Activated T-cell treated with anti-CD3 and anti-CD28 coated beads for 4 hours (primary cell): ENCODE measurements at regions not wholly inside any gene's neighbourhood (a gene's known extent, or its start where the extent isn't known, plus 50 kb on each side); places are given as distances from the start of the nearest gene placed in this dataset.

Experiments
- DNase-seq: peaks from one replicate; pipeline ENCODE4 v3.0.0-alpha.2; 2020

- DNase-seq, result no peak
Measured at GRCh38 chr2:18503376-18504228, 56.9 kb downstream of the RDH14 start.

DNA sequence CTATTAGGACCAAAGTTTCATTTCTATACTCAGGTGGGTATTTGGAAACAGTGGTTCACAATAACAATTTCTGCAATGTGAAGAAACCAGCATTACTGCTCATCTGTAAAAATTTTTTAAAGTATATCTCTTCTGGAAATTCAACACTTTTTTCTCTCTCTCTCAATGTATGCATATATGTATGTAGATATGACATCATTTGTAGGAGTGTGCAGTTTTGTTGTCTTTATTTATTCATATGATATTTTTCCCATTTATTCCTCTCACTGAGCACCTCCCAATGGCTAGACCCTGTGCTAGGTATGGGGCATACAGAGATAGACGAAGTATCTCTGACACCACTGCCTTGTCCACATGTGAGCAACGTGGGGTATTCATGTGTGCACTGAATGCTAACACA is 58.3 kb downstream of the RDH14 start:
- no peak for DNase-seq

DNA sequence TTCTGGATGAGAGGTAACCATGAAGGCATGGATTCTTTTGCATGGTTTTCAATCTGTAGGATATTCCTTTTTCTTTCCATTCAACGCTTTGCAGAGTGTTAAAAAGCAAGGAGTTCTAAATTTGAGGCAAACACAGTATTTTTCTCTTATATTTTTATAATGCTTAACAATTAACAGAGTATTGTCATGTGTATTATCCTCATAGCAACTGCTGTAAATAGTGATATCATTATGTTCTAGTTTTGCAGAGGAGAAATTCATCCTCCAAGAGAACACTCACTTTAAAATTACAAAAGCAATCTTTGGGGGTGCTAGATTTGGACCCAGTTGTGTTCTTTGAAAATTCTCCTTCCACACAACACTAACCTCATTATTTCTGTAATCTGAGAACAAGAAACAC is 58.7 kb downstream of the RDH14 start:
- no peak for DNase-seq

DNA sequence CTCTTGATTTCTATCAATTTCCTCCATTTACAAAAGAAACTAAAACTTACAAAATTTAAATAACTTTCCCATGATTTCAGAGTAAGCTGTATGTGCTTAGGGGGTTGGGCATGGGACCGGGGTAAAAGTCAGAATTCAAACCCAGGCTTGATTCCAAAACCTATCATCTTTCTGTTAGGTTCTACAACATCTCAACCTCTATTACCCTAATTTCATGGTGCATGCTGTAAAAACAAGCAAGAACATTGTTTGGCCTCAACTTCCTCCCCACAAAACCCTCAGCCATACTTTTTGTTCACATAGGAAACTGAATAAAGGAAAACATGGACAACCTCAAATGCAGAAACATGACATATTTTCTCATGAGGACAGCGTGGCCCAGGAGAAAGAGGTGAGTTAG is 59.3 kb downstream of the RDH14 start:
- no peak for DNase-seq

DNA sequence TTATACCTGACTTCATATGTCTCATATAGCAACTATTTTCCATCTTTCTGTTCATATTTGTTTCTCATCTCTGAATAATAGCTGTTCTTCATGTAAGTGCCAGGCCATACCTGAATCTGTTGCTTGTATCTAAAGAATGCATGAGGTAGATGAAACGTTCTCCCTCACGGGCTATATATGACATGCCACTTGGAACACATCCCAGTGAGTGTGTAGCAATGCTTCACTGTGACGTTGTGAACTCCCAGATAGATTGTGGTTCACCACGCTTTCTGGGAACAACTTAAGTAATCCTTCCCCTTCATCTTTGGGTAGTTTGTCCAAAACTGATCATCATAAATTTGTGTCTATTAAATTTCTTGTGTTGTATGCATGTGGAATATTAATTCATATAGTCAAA is 60.1 kb downstream of the RDH14 start:
- DNase-seq, result no peak

GRCh38 chr2:18498531-18498930 is 61.9 kb downstream of the RDH14 start:
- no peak for DNase-seq

DNA sequence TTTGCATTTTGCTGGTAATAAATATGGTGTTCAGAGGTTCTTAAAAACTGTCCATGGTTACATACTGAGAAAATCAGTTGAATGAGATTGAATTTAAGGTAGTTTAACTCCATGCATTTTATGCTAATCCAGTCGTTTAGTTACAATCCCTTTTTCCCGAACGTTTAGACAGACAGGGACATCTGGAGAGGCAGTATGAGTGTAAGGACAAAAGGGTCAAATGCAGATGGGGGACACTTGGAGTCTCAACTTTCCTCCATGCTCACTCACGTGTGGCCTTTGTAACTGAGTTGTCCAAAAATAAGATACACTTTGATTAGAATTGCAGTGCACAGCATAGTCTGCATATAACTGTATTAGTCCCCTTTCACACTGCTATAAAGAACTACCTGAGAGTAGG is 63.9 kb downstream of the RDH14 start:
- no peak for DNase-seq

DNA sequence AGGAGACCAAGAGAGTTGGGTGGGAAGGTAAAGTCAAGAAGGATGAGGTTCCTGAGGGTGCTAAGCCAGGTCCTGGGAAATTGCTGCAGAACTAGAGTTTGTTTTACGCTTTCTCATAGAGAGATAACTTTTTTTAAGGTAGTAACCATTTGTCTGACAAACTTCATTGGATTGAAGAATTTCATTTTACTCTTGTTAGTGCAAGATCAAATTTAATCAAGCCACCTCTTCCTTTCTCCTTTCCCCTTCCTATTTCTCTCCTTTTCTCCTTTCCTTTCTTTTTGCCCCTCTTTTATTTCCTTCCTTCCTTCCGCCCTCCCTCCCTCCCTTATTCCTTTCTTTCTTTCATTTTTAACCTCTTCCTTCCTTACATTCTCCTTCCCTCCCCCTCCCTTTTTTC is 65.4 kb downstream of the RDH14 start:
- DNase-seq, result no peak

DNA sequence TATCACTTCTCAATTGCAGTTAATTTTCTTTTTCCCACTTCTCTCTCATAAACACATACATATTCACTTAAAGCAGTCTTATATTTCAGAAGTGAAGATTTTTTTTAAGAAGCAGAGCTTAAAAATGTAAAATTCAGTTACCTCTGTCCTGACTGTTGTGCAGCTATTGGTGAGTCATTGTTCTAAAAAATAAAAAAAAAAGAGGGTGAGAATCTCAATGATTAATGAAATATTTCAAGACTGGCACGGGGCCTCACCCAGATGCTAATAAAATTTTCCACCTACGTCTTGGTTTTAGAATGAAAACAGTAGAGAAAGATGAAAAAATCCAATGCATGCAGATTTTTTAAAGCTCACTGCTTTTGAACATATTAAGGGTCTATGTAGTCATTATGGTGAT is 67.7 kb downstream of the RDH14 start:
- DNase-seq, result no peak

- no peak for DNase-seq
Measured at GRCh38 chr2:18491577-18491976, 68.9 kb downstream of the RDH14 start.

DNA sequence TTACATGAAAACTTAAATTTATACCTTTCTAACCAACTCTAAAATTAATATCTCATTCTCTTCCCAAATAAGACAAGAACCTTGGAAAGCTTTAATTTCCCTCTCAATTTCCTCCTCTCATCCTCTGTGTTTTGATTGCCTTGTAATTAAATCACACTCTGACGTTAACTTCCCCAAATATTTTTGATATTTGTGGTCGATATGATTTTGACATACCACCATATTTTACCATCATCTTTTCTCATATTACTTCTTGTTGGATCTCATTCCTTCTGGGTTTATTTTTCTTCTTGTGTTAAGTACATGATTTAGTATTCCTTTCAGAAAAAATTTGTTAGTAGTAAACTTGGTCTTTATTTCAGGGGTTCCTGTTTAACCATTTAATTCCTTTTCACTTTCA is 69.6 kb downstream of the RDH14 start:
- no peak for DNase-seq

GRCh38 chr2:18487106-18487913 is 73.1 kb downstream of the RDH14 start:
- no peak for DNase-seq

- no peak for DNase-seq
Measured at GRCh38 chr2:18484625-18485024, 75.8 kb downstream of the RDH14 start.

DNA sequence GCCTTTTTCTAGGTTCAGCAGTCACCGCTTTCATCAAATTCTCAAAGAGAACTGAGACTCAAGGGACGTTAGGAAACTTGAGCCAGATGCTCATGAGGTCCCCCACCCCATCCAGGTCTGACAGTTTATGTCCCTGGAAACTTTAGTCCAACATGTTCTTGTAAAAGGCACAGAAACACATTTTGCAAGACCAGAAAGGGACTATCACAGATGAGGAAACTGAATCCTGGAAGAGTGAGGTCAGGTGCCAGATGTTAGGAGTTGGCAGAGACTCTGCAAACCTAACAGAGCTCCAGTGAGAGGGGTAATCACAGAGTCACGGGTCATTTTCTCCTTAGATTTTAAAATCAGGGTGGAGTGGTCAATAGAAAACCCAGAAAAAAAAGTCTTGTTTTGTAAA is 76.6 kb downstream of the RDH14 start:
- DNase-seq, result no peak

DNA sequence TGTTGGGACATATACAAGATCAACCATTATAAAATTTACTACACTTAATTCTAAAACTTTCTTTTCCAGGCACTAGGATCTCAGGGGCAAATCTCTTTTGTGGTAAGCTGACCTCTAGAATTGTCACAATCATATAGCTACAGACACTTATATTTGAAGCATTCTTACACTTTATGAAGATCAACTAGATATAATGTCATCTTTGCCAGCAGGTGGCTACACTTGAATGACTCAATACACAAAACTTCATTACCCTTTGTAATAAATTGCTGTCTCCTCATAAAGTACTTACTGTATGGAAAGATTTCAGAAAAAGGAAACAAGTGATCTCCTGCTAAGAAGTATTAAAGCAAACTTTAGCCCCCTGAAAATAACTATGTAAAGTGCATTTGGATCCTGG is 77.8 kb downstream of the RDH14 start:
- DNase-seq, result no peak

DNA sequence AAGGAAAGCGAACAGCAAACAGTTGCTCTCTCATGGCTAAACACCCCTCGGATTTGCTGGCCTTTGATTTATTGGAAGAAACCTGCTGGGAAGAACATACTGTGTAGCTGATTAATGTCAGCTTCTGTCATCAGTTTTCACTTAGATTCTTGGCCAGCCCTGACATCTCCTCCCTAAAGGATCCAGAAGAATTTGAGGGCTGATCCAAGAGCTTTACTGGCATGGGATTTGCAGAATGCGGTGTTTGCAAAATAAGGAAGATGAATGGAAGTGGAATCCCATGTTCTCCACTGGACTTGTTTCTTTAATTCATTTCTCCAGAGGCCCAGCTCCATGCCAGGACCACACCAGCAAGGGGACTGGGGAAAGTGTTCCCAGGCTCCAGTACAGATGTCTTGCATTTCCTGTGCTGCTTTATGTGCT is 80.5 kb downstream of the RDH14 start:
- DNase-seq, result no peak

GRCh38 chr2:18477293-18477692 is 83.2 kb downstream of the RDH14 start:
- no peak for DNase-seq

- no peak for DNase-seq
Measured at GRCh38 chr2:18476484-18476883, 84.0 kb downstream of the RDH14 start.

GRCh38 chr2:18475884-18476283 is 84.6 kb downstream of the RDH14 start:
- no peak for DNase-seq

- DNase-seq, result no peak
Measured at GRCh38 chr2:18474700-18475099, 85.8 kb downstream of the RDH14 start.

GRCh38 chr2:18473241-18474181 is 86.9 kb downstream of the RDH14 start:
- no peak for DNase-seq

- DNase-seq, result no peak
Measured at GRCh38 chr2:18467749-18468360, 92.6 kb downstream of the RDH14 start.

DNA sequence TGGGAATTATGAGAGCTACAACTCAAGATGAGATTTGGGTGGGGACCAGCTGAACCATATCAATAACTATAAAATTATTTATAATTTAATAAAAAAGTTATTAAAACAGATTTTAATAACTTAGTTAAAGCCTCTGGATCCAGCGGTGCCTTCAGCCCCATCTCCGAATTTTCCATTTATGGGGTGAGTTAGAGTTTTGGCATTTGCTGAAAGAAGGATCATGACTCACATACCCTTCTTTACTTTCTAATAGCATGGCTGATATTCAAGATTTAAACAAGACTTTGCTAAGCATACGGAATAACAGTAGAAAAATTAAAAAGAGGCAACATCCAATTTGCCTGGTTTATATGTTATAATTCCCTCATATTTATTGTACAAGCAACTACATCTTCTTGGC is 94.5 kb downstream of the RDH14 start:
- no peak for DNase-seq
